ENCODE measurements at regions not wholly inside any gene's neighbourhood (a gene's known extent, or its start where the extent isn't known, plus 50 kb on each side); places are given as distances from the start of the nearest gene placed in this dataset.
"Not testable (repeated sequence)": the region's sequence is repeated elsewhere in the genome, so short reads cannot be mapped to it uniquely, and the experiment has no call there.

- H3K4me3 ChIP-seq (ENCODE audit: low read depth, low read length); H3K9me3 ChIP-seq; H3K27ac Mint-ChIP-seq (ENCODE audit: unreplicated experiment); H3K36me3 ChIP-seq (ENCODE audit: control insufficient read depth, insufficient read depth, low read length); POLR2A ChIA-PET; BruUV-seq (replicated peaks); H3K9me3 Mint-ChIP-seq (ENCODE audit: unreplicated experiment); H3K27me3 Mint-ChIP-seq (ENCODE audit: insufficient read depth, unreplicated experiment); H3K4me1 Mint-ChIP-seq (ENCODE audit: low read depth, unreplicated experiment); H3K4me1 ChIP-seq; intact Hi-C loops (cut with micrococcal nuclease; ENCODE audit: unreplicated experiment); H3K27me3 ChIP-seq (replicated peaks; ENCODE audit: control insufficient read depth, insufficient read depth, low read length); DNase-seq; CTCF ChIA-PET; H3K4me3 Mint-ChIP-seq (ENCODE audit: unreplicated experiment); H3K36me3 Mint-ChIP-seq (ENCODE audit: insufficient read depth, unreplicated experiment): not testable (repeated sequence)
Measured at GRCh38 chr15:21735368-21735767, 142.2 kb downstream of the POTEB start.

GRCh38 chr15:21731496-21731895 is 146.0 kb downstream of the POTEB start:
- H3K4me1 ChIP-seq; POLR2A ChIA-PET; H3K4me3 ChIP-seq (ENCODE audit: low read depth, low read length); H3K4me1 Mint-ChIP-seq (ENCODE audit: low read depth, unreplicated experiment); DNase-seq; BruUV-seq (replicated peaks); H3K27me3 ChIP-seq (replicated peaks; ENCODE audit: control insufficient read depth, insufficient read depth, low read length); H3K4me3 Mint-ChIP-seq (ENCODE audit: unreplicated experiment); H3K36me3 Mint-ChIP-seq (ENCODE audit: insufficient read depth, unreplicated experiment); H3K9me3 Mint-ChIP-seq (ENCODE audit: unreplicated experiment); CTCF ChIA-PET; H3K27ac Mint-ChIP-seq (ENCODE audit: unreplicated experiment); intact Hi-C loops (cut with micrococcal nuclease; ENCODE audit: unreplicated experiment); H3K9me3 ChIP-seq; H3K27me3 Mint-ChIP-seq (ENCODE audit: insufficient read depth, unreplicated experiment); H3K36me3 ChIP-seq (ENCODE audit: control insufficient read depth, insufficient read depth, low read length): not testable (repeated sequence)

GRCh38 chr15:21730427-21731405 is 146.8 kb downstream of the POTEB start:
- H3K4me1 ChIP-seq; DNase-seq; POLR2A ChIA-PET; H3K4me3 ChIP-seq (ENCODE audit: low read depth, low read length); H3K4me3 Mint-ChIP-seq (ENCODE audit: unreplicated experiment); H3K27me3 ChIP-seq (replicated peaks; ENCODE audit: control insufficient read depth, insufficient read depth, low read length); H3K36me3 ChIP-seq (ENCODE audit: control insufficient read depth, insufficient read depth, low read length); H3K27ac Mint-ChIP-seq (ENCODE audit: unreplicated experiment); CTCF ChIA-PET; BruUV-seq (replicated peaks); H3K9me3 ChIP-seq; H3K27me3 Mint-ChIP-seq (ENCODE audit: insufficient read depth, unreplicated experiment); H3K36me3 Mint-ChIP-seq (ENCODE audit: insufficient read depth, unreplicated experiment); H3K9me3 Mint-ChIP-seq (ENCODE audit: unreplicated experiment); intact Hi-C loops (cut with micrococcal nuclease; ENCODE audit: unreplicated experiment); H3K4me1 Mint-ChIP-seq (ENCODE audit: low read depth, unreplicated experiment): not testable (repeated sequence)

- intact Hi-C loops (cut with micrococcal nuclease; ENCODE audit: unreplicated experiment); H3K4me1 ChIP-seq; CTCF ChIA-PET; H3K36me3 Mint-ChIP-seq (ENCODE audit: insufficient read depth, unreplicated experiment); BruUV-seq (replicated peaks); H3K27me3 Mint-ChIP-seq (ENCODE audit: insufficient read depth, unreplicated experiment); H3K4me3 Mint-ChIP-seq (ENCODE audit: unreplicated experiment); H3K27me3 ChIP-seq (replicated peaks; ENCODE audit: control insufficient read depth, insufficient read depth, low read length); H3K4me3 ChIP-seq (ENCODE audit: low read depth, low read length); H3K27ac Mint-ChIP-seq (ENCODE audit: unreplicated experiment); H3K9me3 Mint-ChIP-seq (ENCODE audit: unreplicated experiment); DNase-seq; H3K4me1 Mint-ChIP-seq (ENCODE audit: low read depth, unreplicated experiment); H3K36me3 ChIP-seq (ENCODE audit: control insufficient read depth, insufficient read depth, low read length); H3K9me3 ChIP-seq; POLR2A ChIA-PET: not testable (repeated sequence)
Measured at GRCh38 chr15:21724988-21725387, 152.5 kb downstream of the POTEB start.

GRCh38 chr15:21721115-21721514 is 156.4 kb downstream of the POTEB start:
- H3K27me3 ChIP-seq (replicated peaks; ENCODE audit: control insufficient read depth, insufficient read depth, low read length); POLR2A ChIA-PET; BruUV-seq (replicated peaks); H3K27ac Mint-ChIP-seq (ENCODE audit: unreplicated experiment); H3K27me3 Mint-ChIP-seq (ENCODE audit: insufficient read depth, unreplicated experiment); DNase-seq; intact Hi-C loops (cut with micrococcal nuclease; ENCODE audit: unreplicated experiment); H3K4me1 ChIP-seq; H3K36me3 Mint-ChIP-seq (ENCODE audit: insufficient read depth, unreplicated experiment); H3K9me3 ChIP-seq; CTCF ChIA-PET; H3K4me1 Mint-ChIP-seq (ENCODE audit: low read depth, unreplicated experiment); H3K4me3 Mint-ChIP-seq (ENCODE audit: unreplicated experiment); H3K36me3 ChIP-seq (ENCODE audit: control insufficient read depth, insufficient read depth, low read length); H3K9me3 Mint-ChIP-seq (ENCODE audit: unreplicated experiment); H3K4me3 ChIP-seq (ENCODE audit: low read depth, low read length): not testable (repeated sequence)

- H3K36me3 ChIP-seq (ENCODE audit: control insufficient read depth, insufficient read depth, low read length); H3K4me3 Mint-ChIP-seq (ENCODE audit: unreplicated experiment); DNase-seq; H3K36me3 Mint-ChIP-seq (ENCODE audit: insufficient read depth, unreplicated experiment); H3K27ac Mint-ChIP-seq (ENCODE audit: unreplicated experiment); intact Hi-C loops (cut with micrococcal nuclease; ENCODE audit: unreplicated experiment); H3K27me3 Mint-ChIP-seq (ENCODE audit: insufficient read depth, unreplicated experiment); H3K9me3 ChIP-seq; H3K27me3 ChIP-seq (replicated peaks; ENCODE audit: control insufficient read depth, insufficient read depth, low read length); H3K4me1 ChIP-seq; POLR2A ChIA-PET; BruUV-seq (replicated peaks); H3K4me3 ChIP-seq (ENCODE audit: low read depth, low read length); H3K9me3 Mint-ChIP-seq (ENCODE audit: unreplicated experiment); H3K4me1 Mint-ChIP-seq (ENCODE audit: low read depth, unreplicated experiment); CTCF ChIA-PET: not testable (repeated sequence)
Measured at GRCh38 chr15:21718779-21719178, 158.8 kb downstream of the POTEB start.

- H3K4me3 Mint-ChIP-seq (ENCODE audit: unreplicated experiment); H3K36me3 Mint-ChIP-seq (ENCODE audit: insufficient read depth, unreplicated experiment); H3K4me3 ChIP-seq (ENCODE audit: low read depth, low read length); H3K4me1 ChIP-seq; DNase-seq; H3K27ac Mint-ChIP-seq (ENCODE audit: unreplicated experiment); BruUV-seq (replicated peaks); POLR2A ChIA-PET; H3K4me1 Mint-ChIP-seq (ENCODE audit: low read depth, unreplicated experiment); CTCF ChIA-PET; H3K36me3 ChIP-seq (ENCODE audit: control insufficient read depth, insufficient read depth, low read length); H3K27me3 Mint-ChIP-seq (ENCODE audit: insufficient read depth, unreplicated experiment); H3K9me3 Mint-ChIP-seq (ENCODE audit: unreplicated experiment); H3K27me3 ChIP-seq (replicated peaks; ENCODE audit: control insufficient read depth, insufficient read depth, low read length); H3K9me3 ChIP-seq; intact Hi-C loops (cut with micrococcal nuclease; ENCODE audit: unreplicated experiment): not testable (repeated sequence)
Measured at GRCh38 chr15:21718108-21718507, 159.4 kb downstream of the POTEB start.

Data from Caco-2 (cell line).